HG03025 (cell line): ENCODE measurements at regions not wholly inside any gene's neighbourhood (a gene's known extent, or its start where the extent isn't known, plus 50 kb on each side); places are given as distances from the start of the nearest gene placed in this dataset.

Source experiments
- ATAC-seq: cut with Tn5 transposase; IDR thresholded peaks from one replicate; pipeline ENCODE4 v1.9.1; 2021; ENCODE audit warnings: mild to moderate bottlenecking, moderate library complexity; ENCODE audit not compliant: unreplicated experiment, low FRiP score

- no peak for ATAC-seq
These were observed 283.4 kb upstream of the PARD3B start for GRCh38 chr2:204261846-204262245.

- no peak for ATAC-seq
These were observed 281.2 kb upstream of the PARD3B start for GRCh38 chr2:204264085-204264553.

- ATAC-seq = no peak
These were observed 280.6 kb upstream of the PARD3B start for GRCh38 chr2:204264621-204265140.

GRCh38 chr2:204265681-204266181 is 279.5 kb upstream of the PARD3B start:
- ATAC-seq = no peak

GRCh38 chr2:204268458-204268857 is 276.8 kb upstream of the PARD3B start:
- no peak for ATAC-seq

GRCh38 chr2:204268971-204269370 is 276.3 kb upstream of the PARD3B start:
- no peak for ATAC-seq

GRCh38 chr2:204272089-204272488 is 273.2 kb upstream of the PARD3B start:
- ATAC-seq = no peak

- ATAC-seq = no peak
These were observed 272.5 kb upstream of the PARD3B start for GRCh38 chr2:204272610-204273287.

GRCh38 chr2:204274429-204274828 is 270.8 kb upstream of the PARD3B start:
- ATAC-seq = no peak

GRCh38 chr2:204274991-204275390 is 270.3 kb upstream of the PARD3B start:
- no peak for ATAC-seq

- ATAC-seq = no peak
These were observed 268.0 kb upstream of the PARD3B start for GRCh38 chr2:204277226-204277625.

- ATAC-seq = no peak
These were observed 266.8 kb upstream of the PARD3B start for GRCh38 chr2:204278454-204278853.

- no peak for ATAC-seq
These were observed 265.5 kb upstream of the PARD3B start for GRCh38 chr2:204279819-204280218.

GRCh38 chr2:204280262-204280668 is 265.0 kb upstream of the PARD3B start:
- ATAC-seq = no peak

- ATAC-seq = no peak
These were observed 263.2 kb upstream of the PARD3B start for GRCh38 chr2:204282081-204282480.

- no peak for ATAC-seq
These were observed 262.8 kb upstream of the PARD3B start for GRCh38 chr2:204282525-204282924.

GRCh38 chr2:204289066-204289465 is 256.2 kb upstream of the PARD3B start:
- ATAC-seq = no peak

GRCh38 chr2:204292439-204292838 is 252.8 kb upstream of the PARD3B start:
- no peak for ATAC-seq

- no peak for ATAC-seq
These were observed 251.2 kb upstream of the PARD3B start for GRCh38 chr2:204293884-204294747.

GRCh38 chr2:204298404-204298803 is 246.9 kb upstream of the PARD3B start:
- ATAC-seq = no peak

- no peak for ATAC-seq
These were observed 245.5 kb upstream of the PARD3B start for GRCh38 chr2:204299766-204300165.
